LNCaP clone FGC (cell line): ENCODE measurements at regions not wholly inside any gene's neighbourhood (a gene's known extent, or its start where the extent isn't known, plus 50 kb on each side); places are given as distances from the start of the nearest gene placed in this dataset.

Experiments
- DNase-seq: peaks from one replicate; pipeline ENCODE4 v3.0.0-alpha.2; 2011; ENCODE audit warnings: low read depth
- H3K4me3 ChIP-seq: 2 replicates; pipeline ENCODE4 v1.5.1; 2011; ENCODE audit warnings: mild to moderate bottlenecking, low read depth, low read length, control low read depth
- TF ChIP-seq, protein P1 (sequence below): IDR thresholded peaks from 2 replicates; pipeline ENCODE4 v1.5.1; 2012; ENCODE audit warnings: mild to moderate bottlenecking; ENCODE audit not compliant: control insufficient read depth, insufficient read depth; ENCODE audit errors: extremely low read depth

DNA sequence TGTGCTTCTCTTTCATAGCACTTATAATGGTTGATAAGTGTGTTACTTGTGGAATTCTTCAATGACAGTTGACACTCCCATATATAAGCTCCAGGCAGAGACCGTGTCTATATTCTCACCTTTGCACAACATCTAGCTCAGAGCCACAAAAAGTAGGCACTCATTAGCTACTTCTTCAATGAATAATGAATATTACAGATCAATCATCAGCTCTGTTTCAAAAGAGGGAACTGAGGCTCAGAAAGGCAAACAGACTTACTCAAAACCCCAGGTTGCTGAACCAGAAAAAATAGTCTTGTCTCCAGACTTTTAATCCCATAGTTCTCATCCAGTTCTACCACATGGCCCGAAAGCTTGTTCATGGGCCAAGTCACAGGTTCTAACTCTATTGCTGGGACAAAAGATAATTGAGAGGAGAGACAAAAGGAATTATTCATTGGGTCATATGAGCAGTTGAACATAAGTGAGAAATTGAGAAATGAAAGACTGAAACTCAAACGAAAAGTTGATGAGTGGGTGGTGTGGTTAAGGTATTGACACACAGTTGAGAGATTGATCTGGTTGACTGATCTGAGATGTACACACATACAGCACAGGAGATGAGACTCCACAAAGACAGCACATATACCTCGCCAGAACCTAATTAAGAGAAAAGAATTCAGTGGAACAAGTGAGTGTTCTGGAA, 381.6 kb downstream of the EFNA5 start:
- DNase-seq: no peak
- H3K4me3 ChIP-seq: no peak overlapping the region
- TF ChIP-seq, protein P1, sequence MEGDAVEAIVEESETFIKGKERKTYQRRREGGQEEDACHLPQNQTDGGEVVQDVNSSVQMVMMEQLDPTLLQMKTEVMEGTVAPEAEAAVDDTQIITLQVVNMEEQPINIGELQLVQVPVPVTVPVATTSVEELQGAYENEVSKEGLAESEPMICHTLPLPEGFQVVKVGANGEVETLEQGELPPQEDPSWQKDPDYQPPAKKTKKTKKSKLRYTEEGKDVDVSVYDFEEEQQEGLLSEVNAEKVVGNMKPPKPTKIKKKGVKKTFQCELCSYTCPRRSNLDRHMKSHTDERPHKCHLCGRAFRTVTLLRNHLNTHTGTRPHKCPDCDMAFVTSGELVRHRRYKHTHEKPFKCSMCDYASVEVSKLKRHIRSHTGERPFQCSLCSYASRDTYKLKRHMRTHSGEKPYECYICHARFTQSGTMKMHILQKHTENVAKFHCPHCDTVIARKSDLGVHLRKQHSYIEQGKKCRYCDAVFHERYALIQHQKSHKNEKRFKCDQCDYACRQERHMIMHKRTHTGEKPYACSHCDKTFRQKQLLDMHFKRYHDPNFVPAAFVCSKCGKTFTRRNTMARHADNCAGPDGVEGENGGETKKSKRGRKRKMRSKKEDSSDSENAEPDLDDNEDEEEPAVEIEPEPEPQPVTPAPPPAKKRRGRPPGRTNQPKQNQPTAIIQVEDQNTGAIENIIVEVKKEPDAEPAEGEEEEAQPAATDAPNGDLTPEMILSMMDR: no peak

DNA sequence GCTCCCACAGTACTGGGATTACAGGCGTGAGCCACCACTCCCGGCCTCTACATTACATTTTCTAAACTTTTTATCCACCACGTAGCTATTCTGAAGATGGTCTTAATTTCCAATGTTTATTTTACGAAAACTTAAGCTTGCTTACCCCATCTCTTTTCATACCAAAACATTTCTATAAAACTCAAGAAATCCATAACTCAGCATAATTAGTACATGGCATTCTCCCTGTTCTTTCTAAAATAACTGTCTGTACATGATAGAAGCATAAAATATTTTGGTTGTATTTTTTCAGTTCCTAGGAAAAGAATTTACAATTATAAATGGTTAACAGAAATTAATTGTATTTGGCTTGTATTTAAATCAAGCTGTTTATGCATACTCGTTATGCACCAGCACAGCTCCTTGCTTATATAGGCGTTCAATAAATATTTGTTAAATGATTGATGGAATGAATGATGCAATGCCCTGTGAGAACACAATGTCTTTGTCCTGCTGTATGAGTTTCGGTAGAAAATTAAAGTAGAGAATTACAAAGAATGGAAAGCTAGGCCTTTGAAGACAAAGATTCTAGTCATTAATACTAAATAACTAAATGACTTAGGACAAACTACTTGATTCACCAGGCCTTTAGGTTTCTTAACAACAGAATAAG, 384.2 kb downstream of the EFNA5 start:
- TF ChIP-seq, protein P1: no peak
- H3K4me3 ChIP-seq: no peak overlapping the region
- no peak for DNase-seq

DNA sequence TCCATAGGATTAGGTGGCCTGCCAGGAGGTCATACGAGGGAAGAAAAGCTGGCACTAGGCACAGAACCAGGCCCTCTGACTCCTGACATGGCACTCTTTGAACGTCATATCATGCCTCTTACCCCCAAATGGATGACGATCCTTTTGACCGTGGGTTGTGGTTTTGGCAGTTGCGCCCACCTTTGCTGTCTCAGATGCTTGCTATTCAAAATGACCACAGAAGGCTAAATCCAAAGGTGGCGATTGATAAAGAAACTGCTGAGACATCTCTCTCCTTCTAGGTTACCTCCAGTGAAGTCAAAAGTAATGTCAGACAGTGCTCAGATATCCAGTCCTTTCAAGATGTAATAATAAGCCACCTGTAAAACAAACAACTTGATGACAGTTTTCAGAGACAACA, 385.0 kb downstream of the EFNA5 start:
- TF ChIP-seq, protein P1: no peak
- no peak overlapping the region for H3K4me3 ChIP-seq
- DNase-seq: no peak

DNA sequence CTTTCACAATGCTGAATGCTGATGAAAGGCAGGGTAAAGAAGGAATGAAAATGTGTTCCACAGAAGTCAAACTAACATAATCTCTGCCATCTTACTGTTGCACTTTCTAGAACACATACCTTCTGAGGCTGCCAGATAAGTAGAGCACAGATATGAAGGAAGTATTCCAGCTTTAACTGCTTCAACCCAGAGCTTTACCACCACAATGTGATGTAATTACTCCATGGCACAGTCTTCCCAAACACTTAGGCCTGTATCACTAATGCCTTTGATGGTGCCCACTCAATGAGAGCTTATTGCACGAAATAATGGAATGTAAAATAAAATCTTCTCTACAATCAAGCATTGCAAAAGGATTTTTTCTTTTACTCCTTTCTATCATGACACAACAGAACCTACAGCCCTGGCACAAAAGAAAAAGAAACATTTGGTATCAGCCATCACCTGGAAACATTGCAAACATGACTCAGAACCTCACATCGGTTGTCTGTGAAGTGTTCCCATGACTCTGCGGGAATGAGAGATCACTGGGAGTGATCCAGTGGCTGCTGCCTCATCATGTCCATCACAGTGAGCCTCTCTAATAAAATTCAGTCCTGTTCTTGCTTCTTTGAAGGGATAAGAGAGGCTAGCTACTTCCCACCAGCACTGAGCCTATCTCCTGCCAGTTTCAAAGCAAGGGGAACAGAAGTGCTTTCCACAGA, 385.8 kb downstream of the EFNA5 start:
- TF ChIP-seq, protein P1: no peak
- DNase-seq: no peak
- H3K4me3 ChIP-seq: no peak overlapping the region

DNA sequence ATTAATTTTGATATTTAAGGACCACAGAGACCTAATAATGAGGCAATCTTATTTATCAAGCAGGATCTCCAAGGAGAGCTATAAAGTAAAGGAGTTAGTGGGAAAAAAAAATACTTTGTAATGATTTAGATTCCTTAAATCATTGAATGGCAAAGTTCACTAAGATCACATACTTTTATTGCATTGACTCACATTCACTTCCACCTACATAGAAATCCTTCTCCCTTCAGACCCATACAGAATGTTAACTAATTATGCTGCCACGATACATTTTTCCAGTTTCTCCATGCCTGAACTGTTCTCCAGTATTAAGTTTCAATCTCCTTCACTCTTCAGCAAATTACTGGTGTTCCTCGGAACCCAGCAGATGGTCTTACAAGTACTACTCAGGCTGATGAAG, 388.7 kb downstream of the EFNA5 start:
- H3K4me3 ChIP-seq: no peak overlapping the region
- TF ChIP-seq, protein P1: no peak
- no peak for DNase-seq

DNA sequence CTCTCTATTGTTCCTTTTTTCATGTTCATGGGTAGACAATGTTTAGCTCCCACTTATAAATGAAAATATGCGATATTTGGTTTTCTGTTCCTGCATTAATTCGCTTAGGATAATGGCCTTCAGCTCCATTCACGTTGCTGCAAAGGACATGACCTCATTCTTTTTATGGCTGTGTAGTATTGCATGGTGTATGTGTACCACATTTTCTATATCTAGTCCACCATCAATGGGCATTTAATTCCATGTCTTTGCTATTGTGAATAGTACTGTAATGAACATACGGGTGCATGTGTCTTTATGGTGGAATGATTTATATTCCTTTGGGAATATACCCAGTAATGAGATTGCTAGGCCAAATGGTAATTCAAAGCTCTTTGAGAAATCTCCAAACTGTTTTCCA, 392.0 kb downstream of the EFNA5 start:
- TF ChIP-seq, protein P1: no peak
- no peak overlapping the region for H3K4me3 ChIP-seq
- no peak for DNase-seq
